ENCODE measurements at regions not wholly inside any gene's neighbourhood (a gene's known extent, or its start where the extent isn't known, plus 50 kb on each side); places are given as distances from the start of the nearest gene placed in this dataset.

GRCh38 chr3:68136411-68136810 lies 482.0 kb upstream of the SUCLG2 start:
- H3K4me3 Mint-ChIP-seq, result no peak overlapping the region
- Histone ChIP-seq H3K36me3 (ENCODE audit: insufficient read depth, low read length) (no peaks in the 10 kb centered on the region), H3K27ac (ENCODE audit: low read depth, low read length) (no peak overlapping the region), H3K4me1 (ENCODE audit: insufficient read depth, low read length) (no peaks in the 10 kb centered on the region), H3K4me3 (ENCODE audit: low read length in 2 of 2) (no peak overlapping the region), H3K9me3 (ENCODE audit: control insufficient read depth in 1 of 2, low read length in 2 of 2) (no peaks in the 10 kb centered on the region), H3K27me3 (ENCODE audit: insufficient read depth, low read length) (no peaks in the 10 kb centered on the region)
- ChIA-PET POLR2A (ENCODE audit: partially characterized antibody) (no interaction called here), CTCF (ENCODE audit: partially characterized antibody) (no interaction called here)
- DNase-seq, result no peak
- H3K9me3 Mint-ChIP-seq, result peaks cover 0 to 12% (median 10%) of the 10 kb centered on the region in 8 donors
- H3K36me3 Mint-ChIP-seq, result peaks cover 13 to 26% of the 10 kb centered on the region in 2 donors
- intact Hi-C loops (cut with micrococcal nuclease), result no loop called here
- H3K27ac Mint-ChIP-seq, result no peak overlapping the region
- peaks cover 0 to 13% (median 6%) of the 10 kb centered on the region in 4 donors for H3K4me1 Mint-ChIP-seq
- no peaks in the 10 kb centered on the region for H3K27me3 Mint-ChIP-seq

- peaks cover 0 to 11% (median 6%) of the 10 kb centered on the region in 4 donors for H3K4me1 Mint-ChIP-seq
- Histone ChIP-seq H3K27ac (ENCODE audit: low read depth, low read length) (no peak overlapping the region), H3K9me3 (ENCODE audit: control insufficient read depth in 1 of 2, low read length in 2 of 2) (no peaks in the 10 kb centered on the region), H3K27me3 (ENCODE audit: insufficient read depth, low read length) (no peaks in the 10 kb centered on the region), H3K4me3 (ENCODE audit: low read length in 2 of 2) (no peak overlapping the region), H3K4me1 (ENCODE audit: insufficient read depth, low read length) (no peaks in the 10 kb centered on the region), H3K36me3 (ENCODE audit: insufficient read depth, low read length) (no peaks in the 10 kb centered on the region)
- peak overlapping the region in 1 of 7 donors; percentile 6 for H3K27ac Mint-ChIP-seq
- no peaks in the 10 kb centered on the region for H3K27me3 Mint-ChIP-seq
- DNase-seq, result no peak
- POLR2A ChIA-PET (ENCODE audit: partially characterized antibody), result no interaction called here
- intact Hi-C loops (cut with micrococcal nuclease), result no loop called here
- CTCF ChIA-PET (ENCODE audit: partially characterized antibody), result no interaction called here
- H3K4me3 Mint-ChIP-seq, result no peak overlapping the region
- peaks cover 21 to 39% of the 10 kb centered on the region in 2 donors for H3K36me3 Mint-ChIP-seq
- H3K9me3 Mint-ChIP-seq, result peaks cover 0 to 21% (median 10%) of the 10 kb centered on the region in 8 donors
Measured at GRCh38 chr3:68135067-68135466, 480.7 kb upstream of the SUCLG2 start.

- intact Hi-C loops (cut with micrococcal nuclease), result no loop called here
- peaks cover 0 to 17% (median 12%) of the 10 kb centered on the region in 8 donors for H3K9me3 Mint-ChIP-seq
- ChIA-PET CTCF (ENCODE audit: partially characterized antibody) (no interaction called here), POLR2A (ENCODE audit: partially characterized antibody) (no interaction called here)
- H3K36me3 Mint-ChIP-seq, result peaks cover 28 to 35% of the 10 kb centered on the region in 2 donors
- H3K4me1 Mint-ChIP-seq, result peaks cover 5 to 25% (median 19%) of the 10 kb centered on the region in 4 donors
- H3K36me3 ChIP-seq (ENCODE audit: insufficient read depth, low read length), result no peaks in the 10 kb centered on the region
- DNase-seq, result no peak
- peaks cover 6% of the 10 kb centered on the region for H3K4me1 ChIP-seq (ENCODE audit: insufficient read depth, low read length)
- no peak overlapping the region for H3K27ac ChIP-seq (ENCODE audit: low read depth, low read length)
- no peaks in the 10 kb centered on the region for H3K27me3 Mint-ChIP-seq
- no peaks in the 10 kb centered on the region for H3K27me3 ChIP-seq (ENCODE audit: insufficient read depth, low read length)
- no peak overlapping the region for H3K4me3 Mint-ChIP-seq
- H3K27ac Mint-ChIP-seq, result no peak overlapping the region
- no peak overlapping the region for H3K4me3 ChIP-seq (ENCODE audit: low read length in 2 of 2)
- no peaks in the 10 kb centered on the region for H3K9me3 ChIP-seq (ENCODE audit: control insufficient read depth in 1 of 2, low read length in 2 of 2)
Measured at GRCh38 chr3:68129065-68129464, 474.7 kb upstream of the SUCLG2 start.

GRCh38 chr3:68123231-68123630 lies 468.8 kb upstream of the SUCLG2 start:
- Mint-ChIP-seq H3K4me1 (peaks cover 8 to 27% (median 21%) of the 10 kb centered on the region in 4 donors), H3K27ac (no peak overlapping the region), H3K4me3 (no peak overlapping the region), H3K27me3 (no peaks in the 10 kb centered on the region), H3K36me3 (peaks cover 1 to 25% of the 10 kb centered on the region in 2 donors), H3K9me3 (peaks cover 0 to 6% (median 2%) of the 10 kb centered on the region in 8 donors)
- no peaks in the 10 kb centered on the region for H3K36me3 ChIP-seq (ENCODE audit: insufficient read depth, low read length)
- no peaks in the 10 kb centered on the region for H3K27me3 ChIP-seq (ENCODE audit: insufficient read depth, low read length)
- H3K27ac ChIP-seq (ENCODE audit: low read depth, low read length), result no peak overlapping the region
- intact Hi-C loops (cut with micrococcal nuclease), result no loop called here
- ChIA-PET CTCF (ENCODE audit: partially characterized antibody) (no interaction called here), POLR2A (ENCODE audit: partially characterized antibody) (no interaction called here)
- no peak overlapping the region for H3K4me3 ChIP-seq (ENCODE audit: low read length in 2 of 2)
- DNase-seq, result no peak
- peaks cover 6% of the 10 kb centered on the region for H3K4me1 ChIP-seq (ENCODE audit: insufficient read depth, low read length)
- no peaks in the 10 kb centered on the region for H3K9me3 ChIP-seq (ENCODE audit: control insufficient read depth in 1 of 2, low read length in 2 of 2)

GRCh38 chr3:68121287-68121686 lies 466.9 kb upstream of the SUCLG2 start:
- H3K4me3 ChIP-seq (ENCODE audit: low read length in 2 of 2), result no peak overlapping the region
- peaks cover 6% of the 10 kb centered on the region for H3K4me1 ChIP-seq (ENCODE audit: insufficient read depth, low read length)
- peaks cover 6 to 22% (median 14%) of the 10 kb centered on the region in 4 donors for H3K4me1 Mint-ChIP-seq
- H3K27ac ChIP-seq (ENCODE audit: low read depth, low read length), result no peak overlapping the region
- H3K27ac Mint-ChIP-seq, result no peak overlapping the region
- no peaks in the 10 kb centered on the region for H3K27me3 Mint-ChIP-seq
- peaks cover 0 to 4% (median 0%) of the 10 kb centered on the region in 8 donors for H3K9me3 Mint-ChIP-seq
- no peak for DNase-seq
- H3K27me3 ChIP-seq (ENCODE audit: insufficient read depth, low read length), result no peaks in the 10 kb centered on the region
- H3K9me3 ChIP-seq (ENCODE audit: control insufficient read depth in 1 of 2, low read length in 2 of 2), result no peaks in the 10 kb centered on the region
- H3K36me3 ChIP-seq (ENCODE audit: insufficient read depth, low read length), result no peaks in the 10 kb centered on the region
- CTCF ChIA-PET (ENCODE audit: partially characterized antibody), result no interaction called here
- H3K4me3 Mint-ChIP-seq, result no peak overlapping the region
- POLR2A ChIA-PET (ENCODE audit: partially characterized antibody), result no interaction called here
- intact Hi-C loops (cut with micrococcal nuclease), result no loop called here
- H3K36me3 Mint-ChIP-seq, result peaks cover 0 to 27% of the 10 kb centered on the region in 2 donors

GRCh38 chr3:68116580-68116979 lies 462.2 kb upstream of the SUCLG2 start:
- Mint-ChIP-seq H3K27me3 (no peaks in the 10 kb centered on the region), H3K9me3 (peaks cover 0 to 8% (median 3%) of the 10 kb centered on the region in 8 donors), H3K27ac (no peak overlapping the region), H3K4me1 (no peaks in the 10 kb centered on the region), H3K4me3 (no peak overlapping the region), H3K36me3 (peaks cover 0 to 17% of the 10 kb centered on the region in 2 donors)
- Histone ChIP-seq H3K36me3 (ENCODE audit: insufficient read depth, low read length) (no peaks in the 10 kb centered on the region), H3K4me1 (ENCODE audit: insufficient read depth, low read length) (no peaks in the 10 kb centered on the region), H3K4me3 (ENCODE audit: low read length in 2 of 2) (no peak overlapping the region), H3K9me3 (ENCODE audit: control insufficient read depth in 1 of 2, low read length in 2 of 2) (no peaks in the 10 kb centered on the region), H3K27me3 (ENCODE audit: insufficient read depth, low read length) (no peaks in the 10 kb centered on the region), H3K27ac (ENCODE audit: low read depth, low read length) (no peak overlapping the region)
- intact Hi-C loops (cut with micrococcal nuclease), result no loop called here
- CTCF ChIA-PET (ENCODE audit: partially characterized antibody), result no interaction called here
- POLR2A ChIA-PET (ENCODE audit: partially characterized antibody), result no interaction called here
- no peak for DNase-seq

GRCh38 chr3:68103811-68104210 lies 449.4 kb upstream of the SUCLG2 start:
- Mint-ChIP-seq H3K36me3 (peaks cover 23 to 24% of the 10 kb centered on the region in 2 donors), H3K4me1 (peaks cover 8 to 22% (median 12%) of the 10 kb centered on the region in 4 donors), H3K27ac (no peak overlapping the region), H3K4me3 (peak overlapping the region in 2 of 8 donors; percentile 43 to 67), H3K9me3 (peaks cover 0 to 13% (median 7%) of the 10 kb centered on the region in 8 donors), H3K27me3 (no peaks in the 10 kb centered on the region)
- no peaks in the 10 kb centered on the region for H3K9me3 ChIP-seq (ENCODE audit: control insufficient read depth in 1 of 2, low read length in 2 of 2)
- no peak overlapping the region for H3K4me3 ChIP-seq (ENCODE audit: low read length in 2 of 2)
- no peak overlapping the region for H3K27ac ChIP-seq (ENCODE audit: low read depth, low read length)
- H3K4me1 ChIP-seq (ENCODE audit: insufficient read depth, low read length), result peaks cover 13% of the 10 kb centered on the region
- no peaks in the 10 kb centered on the region for H3K27me3 ChIP-seq (ENCODE audit: insufficient read depth, low read length)
- no peak for DNase-seq
- POLR2A ChIA-PET (ENCODE audit: partially characterized antibody), result interaction anchor here (1.3 kb wide), 1 partner anchor 84 kb away, joined by 3 read pairs; no protein-coding TSS in a partner anchor
- CTCF ChIA-PET (ENCODE audit: partially characterized antibody), result no interaction called here
- intact Hi-C loops (cut with micrococcal nuclease), result no loop called here
- H3K36me3 ChIP-seq (ENCODE audit: insufficient read depth, low read length), result no peaks in the 10 kb centered on the region

Measured in CD4-positive, alpha-beta memory T cell (primary cell).